CD4-positive, alpha-beta memory T cell (primary cell): ENCODE measurements at regions not wholly inside any gene's neighbourhood (a gene's known extent, or its start where the extent isn't known, plus 50 kb on each side); places are given as distances from the start of the nearest gene placed in this dataset.

Source experiments
- CTCF ChIA-PET: fragments of 350-600 bp; sonication (Branson Sonifier 250); formaldehyde crosslinking; loops from one replicate; lab custom pipeline; 2021; ENCODE audit warnings: inconsistent platforms; ENCODE audit not compliant: partially characterized antibody; lab: Charles Lee
- POLR2A ChIA-PET: fragments of 350-600 bp; sonication (Branson Sonifier 250); formaldehyde crosslinking; loops from one replicate; lab custom pipeline; 2021; ENCODE audit not compliant: partially characterized antibody; lab: Charles Lee
- DNase-seq, 5 donors: peaks; one replicate each; pipeline versions ENCODE4 v3.0.0 to v3.0.0-alpha.2; 2020 to 2022; ENCODE audit warnings: mixed read lengths in 1 of 5
- H3K27ac ChIP-seq: one replicate; pipeline ENCODE4 v1.7.0; 2013; ENCODE audit warnings: low read depth, low read length
- H3K27me3 ChIP-seq: 2 replicates; pipeline ENCODE4 v1.7.0; 2013; ENCODE audit warnings: mild to moderate bottlenecking, low read length, moderate library complexity; ENCODE audit not compliant: insufficient read depth
- H3K36me3 ChIP-seq: 2 replicates; pipeline ENCODE4 v1.7.0; 2013; ENCODE audit warnings: mild to moderate bottlenecking, low read length, moderate library complexity; ENCODE audit not compliant: insufficient read depth
- H3K4me1 ChIP-seq: 2 replicates; pipeline ENCODE4 v1.7.0; 2013; ENCODE audit warnings: mild to moderate bottlenecking, low read length, moderate library complexity; ENCODE audit not compliant: insufficient read depth
- H3K4me3 ChIP-seq, 2 donors: one replicate each; pipeline ENCODE4 v1.7.0; 2013; ENCODE audit warnings: low read length in 2 of 2, mild to moderate bottlenecking in 1 of 2
- H3K9me3 ChIP-seq, 2 donors: one replicate each; pipeline ENCODE4 v1.7.0; 2013; ENCODE audit warnings: low read length in 2 of 2, control low read depth in 1 of 2; ENCODE audit not compliant: control insufficient read depth in 1 of 2
- H3K27ac Mint-ChIP-seq, 7 donors: one replicate each; pipeline ENCODE4 v1.8.0; 2020 to 2021; ENCODE audit warnings: mixed read lengths in 7 of 7, mild to moderate bottlenecking in 6 of 7, inconsistent platforms in 3 of 7, moderate library complexity in 3 of 7
- H3K27me3 Mint-ChIP-seq, 2 donors: one replicate each; pipeline ENCODE4 v1.8.0; 2020 to 2021; ENCODE audit warnings: mixed read lengths in 2 of 2
- H3K36me3 Mint-ChIP-seq, 2 donors: one replicate each; pipeline ENCODE4 v1.8.0; 2020 to 2021; ENCODE audit warnings: mixed read lengths in 2 of 2, inconsistent platforms in 1 of 2, mild to moderate bottlenecking in 1 of 2
- H3K4me1 Mint-ChIP-seq, 4 donors: one replicate each; pipeline ENCODE4 v1.8.0; 2020 to 2021; ENCODE audit warnings: mixed read lengths in 4 of 4, mild to moderate bottlenecking in 1 of 4
- H3K4me3 Mint-ChIP-seq, 8 donors: one replicate each; pipeline ENCODE4 v1.8.0; 2020 to 2021; ENCODE audit warnings: mixed read lengths in 8 of 8, mild to moderate bottlenecking in 7 of 8, moderate library complexity in 6 of 8, inconsistent platforms in 3 of 8
- H3K9me3 Mint-ChIP-seq, 8 donors: one replicate each; pipeline ENCODE4 v1.8.0; 2020 to 2021; ENCODE audit warnings: mixed read lengths in 8 of 8, mild to moderate bottlenecking in 5 of 8, inconsistent platforms in 3 of 8, moderate library complexity in 1 of 8
- intact Hi-C: fragments of 100-400 bp; cut with micrococcal nuclease; formaldehyde crosslinking; loops from one replicate; pipeline ENCODE4 v1.15.1; 2023

DNA sequence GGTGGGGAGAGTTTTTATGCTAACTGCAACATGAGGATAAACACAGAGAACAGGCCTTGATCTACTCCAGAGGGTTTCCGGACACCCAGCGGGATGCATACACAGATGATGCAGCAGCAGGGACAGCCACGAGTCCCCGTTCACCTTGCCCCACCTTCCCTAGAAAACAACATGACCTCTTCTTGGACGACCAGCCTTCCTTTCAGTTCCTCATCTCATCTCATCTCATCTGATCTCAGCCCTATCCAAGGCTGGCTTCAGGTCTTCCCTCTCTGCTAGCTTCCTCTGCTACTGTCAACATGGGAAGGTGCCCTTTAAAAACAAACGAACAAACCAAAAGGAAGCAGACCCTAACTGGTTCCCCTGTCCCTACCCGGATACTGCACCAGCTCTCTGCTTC is 1356.2 kb downstream of the TBC1D22A start:
- no peak for DNase-seq
- no peaks in the 10 kb centered on the region for H3K4me1 Mint-ChIP-seq
- H3K27ac Mint-ChIP-seq, result no peak overlapping the region
- no peaks in the 10 kb centered on the region for H3K27me3 ChIP-seq
- POLR2A ChIA-PET, result no interaction called here
- no peak overlapping the region for H3K27ac ChIP-seq
- H3K4me3 Mint-ChIP-seq, result no peak overlapping the region
- no peaks in the 10 kb centered on the region for H3K36me3 Mint-ChIP-seq
- H3K9me3 Mint-ChIP-seq, result peaks cover 0 to 7% (median 3%) of the 10 kb centered on the region in 8 donors
- H3K4me3 ChIP-seq, result no peak overlapping the region
- no peaks in the 10 kb centered on the region for H3K36me3 ChIP-seq
- CTCF ChIA-PET, result no interaction called here
- no peaks in the 10 kb centered on the region for H3K9me3 ChIP-seq
- peaks cover 12 to 17% of the 10 kb centered on the region in 2 donors for H3K27me3 Mint-ChIP-seq
- H3K4me1 ChIP-seq, result no peaks in the 10 kb centered on the region
- intact Hi-C loops, result loop anchor here (5.0 kb wide), 1 partner anchor 271 kb away; no protein-coding TSS in a partner anchor

DNA sequence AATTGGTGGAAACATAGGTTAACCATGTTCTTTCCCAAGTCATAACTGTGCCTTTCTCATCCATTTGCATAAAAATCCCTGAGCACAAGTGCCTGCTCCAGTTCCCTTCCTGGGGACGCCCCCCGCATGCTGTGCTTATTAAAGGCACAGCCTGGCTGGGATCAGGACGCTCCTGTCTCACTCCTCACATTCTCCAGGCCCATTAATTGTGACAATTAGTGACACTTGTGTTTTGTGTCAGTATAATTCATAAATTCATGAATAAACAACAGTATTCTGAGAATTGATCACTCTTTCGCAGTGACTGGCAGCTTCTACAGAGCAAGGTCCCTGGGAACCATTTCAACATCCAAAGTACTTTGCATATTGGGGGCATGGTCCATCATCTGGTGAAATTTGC is 1354.4 kb downstream of the TBC1D22A start:
- Mint-ChIP-seq H3K9me3 (peaks cover 0 to 4% (median 0%) of the 10 kb centered on the region in 8 donors), H3K27ac (no peak overlapping the region), H3K27me3 (peaks cover 11 to 14% of the 10 kb centered on the region in 2 donors), H3K4me1 (peaks cover 0 to 3% (median under 1%) of the 10 kb centered on the region in 4 donors), H3K36me3 (no peaks in the 10 kb centered on the region), H3K4me3 (no peak overlapping the region)
- CTCF ChIA-PET, result no interaction called here
- Histone ChIP-seq H3K4me3 (no peak overlapping the region), H3K27ac (no peak overlapping the region), H3K4me1 (no peaks in the 10 kb centered on the region), H3K9me3 (no peaks in the 10 kb centered on the region), H3K36me3 (no peaks in the 10 kb centered on the region), H3K27me3 (no peaks in the 10 kb centered on the region)
- DNase-seq, result no peak
- intact Hi-C loops, result loop anchor here (5.0 kb wide), 1 partner anchor 270 kb away; no protein-coding TSS in a partner anchor
- POLR2A ChIA-PET, result no interaction called here

- Histone ChIP-seq H3K9me3 (no peaks in the 10 kb centered on the region), H3K27ac (no peak overlapping the region), H3K4me1 (no peaks in the 10 kb centered on the region), H3K27me3 (no peaks in the 10 kb centered on the region), H3K4me3 (no peak overlapping the region), H3K36me3 (no peaks in the 10 kb centered on the region)
- peaks cover 0 to 14% (median 3%) of the 10 kb centered on the region in 8 donors for H3K9me3 Mint-ChIP-seq
- H3K27me3 Mint-ChIP-seq, result peaks cover 2 to 11% of the 10 kb centered on the region in 2 donors
- no peak overlapping the region for H3K4me3 Mint-ChIP-seq
- H3K27ac Mint-ChIP-seq, result peak overlapping the region in 1 of 7 donors; percentile 59
- no peak for DNase-seq
- CTCF ChIA-PET, result no interaction called here
- POLR2A ChIA-PET, result no interaction called here
- peaks cover 0 to 3% (median under 1%) of the 10 kb centered on the region in 4 donors for H3K4me1 Mint-ChIP-seq
- no peaks in the 10 kb centered on the region for H3K36me3 Mint-ChIP-seq
- intact Hi-C loops, result no loop called here
These were observed 1350.5 kb downstream of the TBC1D22A start for GRCh38 chr22:48112687-48113521.

DNA sequence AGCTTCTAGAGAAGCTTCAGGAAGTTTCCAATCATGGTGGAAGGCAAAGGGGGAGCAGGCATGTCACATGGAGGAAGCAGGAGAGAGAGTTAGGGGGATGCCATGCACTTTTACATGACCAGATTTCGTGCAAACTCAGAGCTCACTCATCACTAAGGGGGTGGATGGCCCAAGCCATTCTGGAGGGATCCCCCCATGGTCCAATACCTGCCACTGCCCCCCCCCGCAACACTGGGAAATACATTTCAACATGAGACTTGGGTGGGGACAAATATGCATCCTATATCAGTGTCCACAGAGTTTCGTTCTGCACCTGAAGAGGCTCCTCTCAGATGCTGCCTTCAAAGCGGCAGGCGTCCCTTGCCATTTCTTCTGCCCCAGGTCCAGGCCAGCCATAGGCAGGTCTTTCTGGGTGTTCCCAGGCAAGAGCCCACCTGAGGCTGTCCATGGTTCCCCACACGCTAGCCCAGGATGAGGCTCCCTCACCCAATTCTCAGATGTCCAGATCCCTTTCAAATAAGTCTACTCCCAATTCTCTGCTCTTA is 1344.3 kb downstream of the TBC1D22A start:
- Histone ChIP-seq H3K4me3 (no peak overlapping the region), H3K27me3 (no peaks in the 10 kb centered on the region), H3K9me3 (no peaks in the 10 kb centered on the region), H3K4me1 (no peaks in the 10 kb centered on the region), H3K27ac (no peak overlapping the region), H3K36me3 (no peaks in the 10 kb centered on the region)
- Mint-ChIP-seq H3K4me1 (no peaks in the 10 kb centered on the region), H3K27ac (no peak overlapping the region), H3K4me3 (no peak overlapping the region), H3K9me3 (peaks cover 0 to 10% (median 3%) of the 10 kb centered on the region in 8 donors), H3K27me3 (peaks cover 6 to 12% of the 10 kb centered on the region in 2 donors), H3K36me3 (no peaks in the 10 kb centered on the region)
- ChIA-PET POLR2A (no interaction called here), CTCF (no interaction called here)
- DNase-seq, result no peak
- intact Hi-C loops, result no loop called here

DNA sequence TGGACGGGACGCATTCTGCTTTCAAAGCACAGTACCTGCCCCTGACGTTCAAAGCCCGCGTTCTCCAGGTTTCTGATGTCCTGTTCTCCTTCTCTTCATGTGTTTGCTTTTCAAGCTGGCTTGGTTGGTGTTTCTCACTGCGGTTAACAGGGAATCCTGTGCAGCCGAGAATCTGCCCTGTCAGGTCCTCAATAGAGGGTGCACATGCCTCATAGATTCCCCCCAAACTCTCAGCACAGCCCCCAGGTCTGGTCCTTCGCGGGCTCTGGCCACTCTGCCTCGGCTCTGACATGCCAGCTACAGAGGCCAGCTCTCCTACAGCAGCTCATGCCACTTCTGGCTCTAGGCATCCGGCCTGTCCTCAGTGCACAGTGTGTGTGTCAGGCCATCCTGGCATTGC is 1343.8 kb downstream of the TBC1D22A start:
- H3K4me1 ChIP-seq, result no peaks in the 10 kb centered on the region
- intact Hi-C loops, result no loop called here
- H3K9me3 ChIP-seq, result no peaks in the 10 kb centered on the region
- Mint-ChIP-seq H3K9me3 (peaks cover 0 to 10% (median 3%) of the 10 kb centered on the region in 8 donors), H3K4me1 (peaks cover 0 to 3% (median under 1%) of the 10 kb centered on the region in 4 donors), H3K27me3 (peaks cover 6 to 12% of the 10 kb centered on the region in 2 donors), H3K27ac (no peak overlapping the region), H3K36me3 (no peaks in the 10 kb centered on the region), H3K4me3 (no peak overlapping the region)
- DNase-seq, result no peak
- no peaks in the 10 kb centered on the region for H3K27me3 ChIP-seq
- H3K36me3 ChIP-seq, result no peaks in the 10 kb centered on the region
- no peak overlapping the region for H3K27ac ChIP-seq
- no peak overlapping the region for H3K4me3 ChIP-seq
- ChIA-PET POLR2A (no interaction called here), CTCF (no interaction called here)

DNA sequence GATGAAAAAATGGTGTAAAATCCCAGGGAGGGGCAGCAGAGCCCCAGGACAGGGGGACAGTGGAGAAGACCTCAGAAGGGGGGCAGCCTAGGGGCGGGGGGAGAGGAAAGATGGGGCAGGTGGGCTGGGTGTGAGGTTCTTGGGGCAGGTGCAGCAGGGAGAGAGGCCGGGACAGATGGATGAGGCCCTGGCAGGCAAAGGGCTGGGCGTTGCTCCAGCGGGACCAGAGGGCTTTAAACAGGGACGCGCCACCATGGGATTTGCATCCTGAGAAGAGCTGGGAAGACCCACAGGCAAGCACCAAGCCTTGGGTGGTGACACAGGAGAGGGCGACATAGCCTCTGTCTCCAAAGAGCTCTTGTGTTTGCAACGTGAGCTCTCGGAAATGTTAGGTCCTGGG is 1342.8 kb downstream of the TBC1D22A start:
- no peaks in the 10 kb centered on the region for H3K36me3 Mint-ChIP-seq
- H3K27me3 Mint-ChIP-seq, result peaks cover 6 to 12% of the 10 kb centered on the region in 2 donors
- Histone ChIP-seq H3K36me3 (no peaks in the 10 kb centered on the region), H3K27ac (no peak overlapping the region), H3K9me3 (no peaks in the 10 kb centered on the region), H3K4me3 (no peak overlapping the region), H3K4me1 (peaks cover 4% of the 10 kb centered on the region), H3K27me3 (no peaks in the 10 kb centered on the region)
- H3K4me3 Mint-ChIP-seq, result no peak overlapping the region
- H3K4me1 Mint-ChIP-seq, result peaks cover 3 to 12% (median 6%) of the 10 kb centered on the region in 4 donors
- peaks cover 0 to 10% (median 3%) of the 10 kb centered on the region in 8 donors for H3K9me3 Mint-ChIP-seq
- ChIA-PET POLR2A (no interaction called here), CTCF (no interaction called here)
- no peak for DNase-seq
- H3K27ac Mint-ChIP-seq, result no peak overlapping the region
- intact Hi-C loops, result no loop called here

DNA sequence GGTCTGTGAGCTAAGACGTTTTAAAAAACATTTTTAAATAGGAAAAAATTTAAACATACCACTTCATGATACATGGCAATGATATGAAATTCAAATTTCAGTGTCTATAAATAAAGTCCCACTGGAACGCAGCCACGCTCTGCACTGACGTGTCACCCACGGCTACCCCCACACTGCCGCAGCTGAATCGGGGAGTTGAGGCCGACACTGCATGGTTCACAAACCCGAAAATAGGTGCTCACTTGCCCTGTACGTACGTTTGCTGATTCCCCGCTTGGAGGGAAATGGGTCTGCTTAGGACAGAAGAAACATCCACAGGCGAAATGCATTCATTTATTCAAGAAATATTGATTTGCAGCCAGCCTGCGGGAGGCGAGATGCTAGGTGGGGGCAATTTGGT is 1342.3 kb downstream of the TBC1D22A start:
- no peaks in the 10 kb centered on the region for H3K36me3 ChIP-seq
- peaks cover 6 to 8% of the 10 kb centered on the region in 2 donors for H3K27me3 Mint-ChIP-seq
- no peaks in the 10 kb centered on the region for H3K27me3 ChIP-seq
- peaks cover 0 to 10% (median 3%) of the 10 kb centered on the region in 8 donors for H3K9me3 Mint-ChIP-seq
- no peak for DNase-seq
- CTCF ChIA-PET, result no interaction called here
- no peaks in the 10 kb centered on the region for H3K9me3 ChIP-seq
- peaks cover 3 to 12% (median 6%) of the 10 kb centered on the region in 4 donors for H3K4me1 Mint-ChIP-seq
- no peak overlapping the region for H3K4me3 ChIP-seq
- intact Hi-C loops, result no loop called here
- H3K36me3 Mint-ChIP-seq, result no peaks in the 10 kb centered on the region
- H3K27ac Mint-ChIP-seq, result no peak overlapping the region
- no peak overlapping the region for H3K4me3 Mint-ChIP-seq
- peaks cover 4% of the 10 kb centered on the region for H3K4me1 ChIP-seq
- POLR2A ChIA-PET, result no interaction called here
- no peak overlapping the region for H3K27ac ChIP-seq
